ENCODE measurements at regions not wholly inside any gene's neighbourhood (a gene's known extent, or its start where the extent isn't known, plus 50 kb on each side); places are given as distances from the start of the nearest gene placed in this dataset.

DNA sequence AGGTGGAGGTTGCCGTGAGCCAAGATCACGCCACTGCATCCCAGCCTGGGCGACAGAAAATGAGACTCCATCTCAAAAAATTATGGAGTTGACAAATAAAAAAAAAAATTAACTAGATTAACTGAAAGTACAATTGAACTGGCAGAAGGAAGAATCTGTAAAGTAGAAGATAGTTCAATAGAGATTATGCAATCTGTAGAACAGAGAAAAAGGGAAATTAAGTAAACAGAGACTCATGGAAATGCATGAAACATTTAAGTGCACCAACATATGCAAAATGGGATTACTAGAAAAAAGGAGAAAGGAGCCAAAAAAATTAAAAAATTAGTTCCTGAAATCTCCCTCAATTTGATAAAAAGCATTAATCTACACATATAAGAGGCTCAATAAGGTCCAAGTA, 188.8 kb upstream of the KHDRBS2 start:
- DNase-seq (ENCODE audit: low read depth) = no peak

DNA sequence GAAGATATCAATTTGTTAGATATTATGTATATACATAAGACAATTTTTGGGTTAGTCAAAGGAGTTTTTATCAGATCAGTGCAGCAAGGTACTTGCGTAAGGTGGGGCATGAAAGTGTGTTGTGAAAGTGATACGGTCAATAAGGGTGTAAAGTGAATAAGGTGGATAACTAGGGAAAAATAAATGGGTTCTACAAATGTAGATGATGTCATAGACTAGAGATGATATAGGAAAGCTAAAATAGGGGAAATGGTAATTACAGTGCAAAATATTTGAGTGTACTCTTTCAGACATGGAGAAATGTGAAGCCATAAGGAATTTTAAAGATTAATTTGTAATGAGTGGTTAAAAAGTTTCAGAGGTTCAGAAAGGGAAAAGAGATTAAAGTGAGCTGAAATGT, 180.6 kb upstream of the KHDRBS2 start:
- DNase-seq (ENCODE audit: low read depth) = no peak

DNA sequence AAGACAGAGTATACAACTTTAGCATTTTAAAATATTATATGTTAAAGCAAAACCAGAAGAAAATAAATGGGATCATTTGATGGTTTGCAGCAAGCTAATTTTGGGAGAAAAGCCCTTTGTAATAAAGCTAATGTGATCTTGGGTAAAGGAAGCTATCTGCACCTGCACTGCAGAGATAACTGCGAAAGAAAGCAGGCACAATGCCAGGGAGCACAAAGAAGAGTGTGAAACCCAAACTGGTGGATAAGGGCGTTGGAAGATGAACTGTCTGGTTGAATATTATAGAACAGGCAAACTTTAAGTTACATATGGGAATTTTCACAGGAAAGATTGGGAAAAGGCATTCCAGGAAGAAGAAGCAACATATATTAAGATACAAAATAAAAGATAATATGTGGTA, 179.2 kb upstream of the KHDRBS2 start:
- no peak for DNase-seq (ENCODE audit: low read depth)

DNA sequence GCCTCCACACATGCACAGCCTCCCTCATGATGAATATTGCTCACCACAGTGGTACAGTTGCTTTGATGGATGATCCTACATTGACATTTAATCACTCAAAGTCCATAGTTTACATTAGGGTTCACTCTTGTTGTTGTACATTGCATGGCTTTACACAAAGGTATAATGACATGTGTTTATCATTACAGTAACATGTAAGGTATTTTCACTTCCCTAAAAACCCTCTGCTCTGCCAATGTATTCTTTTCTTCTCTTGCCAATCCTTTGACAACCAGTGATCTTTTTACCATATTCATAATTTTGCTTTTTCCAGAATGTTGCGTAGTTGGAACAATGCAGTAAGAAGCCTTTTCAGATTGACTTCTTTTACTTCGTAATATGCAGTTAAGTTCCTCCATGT, 166.6 kb upstream of the KHDRBS2 start:
- DNase-seq (ENCODE audit: low read depth) = no peak

DNA sequence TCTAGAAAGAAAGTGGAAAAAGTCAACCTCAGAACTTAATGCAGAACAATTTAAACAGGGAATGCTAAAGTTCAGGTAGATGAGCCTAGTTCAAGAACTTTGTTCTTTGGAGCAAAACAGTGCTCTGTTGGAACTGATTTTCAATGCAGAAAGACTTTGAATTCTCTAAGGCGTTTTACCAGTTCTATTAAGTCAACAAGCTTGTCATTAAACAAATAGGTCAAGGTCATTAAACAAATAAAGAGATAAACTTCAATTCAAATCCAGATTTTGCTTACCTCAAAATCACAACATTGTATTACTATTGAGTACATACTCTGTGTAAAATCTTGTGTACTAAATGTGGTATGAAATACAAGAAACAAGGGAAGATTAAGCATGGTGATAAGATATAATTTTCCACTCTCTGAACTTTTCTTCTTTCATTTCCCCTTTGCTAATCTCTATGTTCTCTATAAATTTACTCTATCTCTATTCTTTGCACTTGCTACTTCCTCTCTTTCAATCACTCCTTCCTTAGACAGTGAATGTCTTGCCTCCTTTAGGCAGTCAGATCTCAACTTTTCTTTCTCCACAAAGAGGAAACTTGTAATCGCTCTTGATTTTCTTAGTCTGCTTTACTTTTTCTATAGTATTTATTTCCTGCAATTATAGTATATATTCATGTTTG, 160.8 kb upstream of the KHDRBS2 start:
- no peak for DNase-seq (ENCODE audit: low read depth)

DNA sequence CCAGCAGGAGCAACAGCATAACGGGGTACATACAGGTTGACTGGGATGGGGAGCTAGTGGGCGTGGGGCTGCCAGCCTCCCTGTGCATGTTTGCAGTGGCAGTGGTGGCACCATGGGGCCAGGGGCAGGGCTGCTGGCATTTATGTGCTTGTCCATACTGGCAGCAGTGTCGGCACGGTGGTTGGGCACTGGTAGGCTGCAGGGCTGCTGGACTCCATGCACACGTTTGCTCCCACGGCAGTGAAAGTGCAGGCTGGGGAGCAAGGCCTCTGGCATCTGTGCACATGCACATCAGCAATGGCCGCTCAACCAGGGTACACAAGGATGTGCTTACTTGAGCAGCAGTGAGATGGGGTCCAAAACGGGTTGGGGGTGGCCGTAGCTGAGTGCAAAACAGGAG, 159.5 kb upstream of the KHDRBS2 start:
- DNase-seq (ENCODE audit: low read depth) = no peak

DNA sequence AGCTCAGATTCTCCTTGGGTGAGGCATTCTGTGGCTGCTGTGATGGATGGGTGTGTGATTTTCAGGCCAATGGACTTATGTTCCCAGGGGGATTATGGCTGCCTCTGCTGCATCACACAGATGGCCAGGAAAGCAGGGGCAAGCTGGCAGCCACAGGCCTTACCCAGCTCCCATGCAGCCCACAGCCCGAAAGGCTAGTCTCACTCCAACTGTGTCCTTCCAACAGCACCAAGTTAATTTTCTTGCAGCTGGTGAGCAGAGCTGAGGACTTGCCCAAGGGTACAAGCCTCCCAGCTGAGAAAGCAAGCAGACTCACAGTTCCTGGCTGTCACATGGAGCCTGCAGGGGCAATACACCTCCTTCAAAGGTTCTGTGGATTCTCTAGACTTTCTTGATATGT, 155.2 kb upstream of the KHDRBS2 start:
- DNase-seq (ENCODE audit: low read depth) = no peak

DNA sequence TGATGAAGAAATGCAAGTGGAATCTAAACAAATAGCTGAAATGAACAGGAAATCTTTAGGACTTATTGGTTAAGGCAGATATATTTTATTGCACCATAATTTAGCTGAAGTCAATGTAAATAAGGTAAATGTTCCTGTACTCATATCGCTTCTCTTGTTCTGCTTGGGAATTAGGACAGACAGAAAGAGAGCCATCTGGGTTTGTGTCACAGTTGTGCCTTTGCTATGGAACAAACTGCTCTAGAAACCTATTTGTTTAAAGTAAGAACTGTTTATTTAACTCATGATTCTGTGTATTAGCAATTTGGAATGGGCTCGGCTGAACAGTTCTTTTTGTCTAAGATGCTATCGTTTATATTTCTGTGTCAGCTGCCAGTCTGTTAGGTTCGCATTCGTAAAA, 143.8 kb upstream of the KHDRBS2 start:
- no peak for DNase-seq (ENCODE audit: low read depth)

DNA sequence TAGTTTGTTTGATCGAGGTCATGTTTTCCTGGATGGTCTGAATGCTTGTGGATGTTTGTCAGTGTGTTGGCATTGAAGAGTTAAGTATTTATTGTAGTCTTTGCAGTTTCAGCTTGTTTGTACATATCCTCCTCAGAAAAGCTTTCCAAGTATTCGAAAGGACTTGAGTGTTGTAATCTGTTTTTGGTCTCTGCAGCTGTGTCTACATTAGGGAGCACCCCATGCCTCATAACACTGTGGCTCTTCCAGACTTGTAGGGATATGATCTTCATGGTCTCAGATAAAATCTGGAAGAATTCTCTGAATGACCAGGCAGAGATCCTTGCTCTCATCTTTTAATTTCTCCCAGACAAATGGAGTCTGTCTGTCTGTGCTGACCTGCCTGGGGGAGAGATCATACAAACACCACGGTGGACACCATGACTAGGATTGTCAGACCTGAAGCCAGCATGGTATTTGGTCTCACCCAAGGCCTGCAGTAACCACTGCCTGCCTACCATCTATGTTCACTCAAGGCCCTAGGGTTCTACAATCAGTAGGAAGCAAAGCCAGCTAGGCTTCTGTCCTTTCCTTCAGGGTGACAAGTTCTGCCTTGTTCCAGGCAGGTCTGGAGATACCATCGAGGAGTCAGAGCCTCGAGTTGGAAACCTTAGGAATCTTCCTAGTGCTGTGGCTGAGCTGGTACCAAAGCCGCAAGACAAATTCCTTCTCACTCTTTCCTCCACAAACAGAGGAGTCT, 114.7 kb upstream of the KHDRBS2 start:
- no peak for DNase-seq (ENCODE audit: low read depth)

DNA sequence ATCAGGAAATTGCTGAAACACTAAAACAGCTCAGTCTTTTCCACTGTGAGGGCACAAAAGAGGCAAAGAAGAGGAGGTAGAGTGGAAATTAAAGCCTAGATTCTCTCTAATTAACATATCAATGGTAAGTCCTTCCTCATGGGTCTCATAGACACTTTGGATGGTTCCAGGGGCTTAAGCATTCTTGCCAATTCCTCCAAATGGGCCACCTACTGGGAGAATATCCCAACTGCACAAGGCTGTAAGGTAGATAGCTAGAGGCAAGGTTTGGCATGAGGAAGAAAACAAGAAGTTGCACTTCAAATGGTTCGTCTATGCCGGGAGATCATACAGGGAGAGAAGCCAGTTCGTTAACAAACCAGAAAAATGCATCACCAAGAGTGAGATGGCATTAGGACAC, 107.6 kb upstream of the KHDRBS2 start:
- no peak for DNase-seq (ENCODE audit: low read depth)

DNA sequence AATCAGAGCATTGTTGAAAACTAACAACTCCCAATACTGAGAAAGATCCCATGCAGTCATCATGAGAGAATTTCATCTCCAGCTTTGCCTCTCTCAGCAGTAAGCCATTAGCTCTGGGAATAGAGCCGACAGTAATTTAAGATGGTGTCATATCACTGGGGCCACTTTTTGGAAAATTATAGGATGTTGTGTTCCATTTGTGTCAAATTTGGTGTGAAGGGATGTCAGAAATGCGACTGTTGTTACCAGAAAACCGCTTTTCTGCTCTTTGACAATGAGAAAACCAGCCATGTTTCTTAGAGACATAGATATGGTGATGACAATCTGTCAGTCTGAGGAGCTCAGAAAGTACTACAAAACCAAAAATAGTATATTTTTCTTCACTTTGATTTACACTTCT, 106.3 kb upstream of the KHDRBS2 start:
- no peak for DNase-seq (ENCODE audit: low read depth)

DNA sequence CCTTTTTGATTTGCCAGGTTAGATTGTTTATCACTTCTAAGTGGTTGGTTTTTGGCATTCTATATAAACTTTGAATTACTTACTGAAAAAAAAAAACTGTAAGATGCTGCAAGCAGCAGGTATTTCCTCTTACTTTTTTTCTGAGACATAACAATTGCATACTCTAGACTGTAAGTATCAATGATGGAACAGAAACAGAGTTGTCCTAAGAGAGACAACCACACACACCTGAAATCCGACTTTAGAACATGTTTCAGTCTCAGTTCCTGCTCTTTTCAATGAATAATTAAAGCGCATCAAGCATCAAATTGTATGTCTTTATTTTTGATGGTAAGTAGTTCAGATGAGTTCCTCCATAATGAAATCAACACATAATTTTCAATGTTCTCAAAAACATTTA, 105.3 kb upstream of the KHDRBS2 start:
- DNase-seq (ENCODE audit: low read depth) = no peak

DNA sequence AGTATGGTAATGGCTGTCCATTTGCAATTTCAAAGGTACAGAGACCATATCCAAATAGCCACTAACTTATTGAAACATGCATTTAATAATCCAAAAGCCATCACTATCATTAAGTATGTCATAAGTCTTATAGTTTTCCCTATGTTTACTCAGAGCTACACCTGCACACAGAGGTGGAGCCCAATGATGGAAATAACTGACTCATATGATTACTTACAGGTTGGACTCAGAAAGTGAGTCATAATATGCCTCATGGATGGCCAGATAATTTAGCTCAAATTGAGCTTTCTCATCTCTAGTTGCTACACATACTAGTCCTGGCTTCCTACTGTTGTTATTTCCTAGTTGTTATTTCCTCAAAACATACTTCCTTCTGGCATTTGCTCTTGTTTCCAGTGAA, 104.4 kb upstream of the KHDRBS2 start:
- no peak for DNase-seq (ENCODE audit: low read depth)

DNA sequence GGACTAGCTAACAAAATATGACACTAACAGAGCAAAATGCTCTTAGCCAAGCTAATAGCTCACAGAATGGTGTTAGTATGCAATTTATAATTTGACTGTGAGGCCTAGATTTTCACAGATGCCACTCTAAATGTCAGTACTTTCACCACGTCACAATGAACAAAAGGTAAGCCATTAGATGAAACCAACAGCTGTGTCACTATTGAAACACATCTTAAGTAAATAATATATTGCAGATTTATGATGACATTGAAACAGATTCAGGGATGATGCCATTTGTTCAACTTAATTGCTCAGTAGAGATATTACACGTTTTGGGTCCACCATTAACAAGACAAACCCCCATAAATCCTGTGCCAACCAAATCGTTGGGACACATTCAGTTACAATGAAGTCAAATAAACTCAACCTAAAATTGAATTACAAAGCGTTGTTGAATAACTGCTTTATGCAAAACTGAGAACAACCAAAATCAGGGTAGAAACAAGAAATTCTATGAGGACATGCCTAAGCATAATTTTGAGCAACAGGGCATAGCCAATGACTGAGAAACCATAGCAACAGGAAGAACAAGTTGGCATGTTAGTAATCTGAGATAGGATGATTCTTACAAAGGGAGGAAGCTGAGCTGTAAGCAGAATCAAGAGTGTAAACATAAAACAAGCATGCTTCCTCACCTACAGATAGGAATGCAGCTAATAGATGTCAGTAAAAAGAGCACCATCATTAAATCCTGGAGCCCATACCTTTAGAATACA, 85.6 kb upstream of the KHDRBS2 start:
- DNase-seq (ENCODE audit: low read depth) = no peak

DNA sequence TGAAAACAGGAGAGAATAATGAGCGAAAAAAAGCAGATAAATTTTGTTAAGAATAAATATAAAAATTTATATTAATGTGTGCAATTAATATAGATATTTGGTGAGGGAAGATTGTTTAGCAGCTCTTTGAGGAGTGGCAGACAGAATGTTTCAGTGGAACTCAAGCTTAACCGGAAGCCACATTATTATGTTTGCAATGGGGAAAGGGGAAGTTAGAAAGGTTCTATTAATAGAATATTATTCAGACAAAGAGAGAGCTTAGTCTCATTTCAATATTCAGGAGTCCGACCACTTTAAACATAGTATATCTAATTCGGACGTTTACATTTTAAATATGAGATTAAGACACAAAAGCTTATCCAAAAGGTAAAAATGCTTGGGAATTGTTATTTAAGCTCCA, 81.6 kb upstream of the KHDRBS2 start:
- no peak for DNase-seq (ENCODE audit: low read depth)

DNA sequence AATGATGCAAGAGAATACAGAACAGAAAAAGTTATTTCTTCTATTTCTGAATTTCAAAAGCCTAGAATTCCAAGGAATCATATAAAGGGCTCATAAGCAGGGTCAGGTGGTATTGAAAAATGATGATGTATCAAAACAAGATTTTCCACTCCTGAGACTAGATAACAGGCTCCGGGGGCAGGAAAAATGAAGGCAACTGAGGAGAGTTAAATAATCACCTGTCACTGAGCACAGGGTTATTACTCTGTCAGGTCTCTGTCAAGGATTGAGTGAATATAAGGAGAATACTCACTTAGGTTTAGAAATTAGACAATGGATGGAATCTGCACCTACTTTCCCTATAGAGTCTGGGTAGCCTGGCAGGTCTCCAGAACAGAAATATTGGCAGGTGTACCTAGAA, 76.1 kb upstream of the KHDRBS2 start:
- DNase-seq (ENCODE audit: low read depth) = no peak

DNA sequence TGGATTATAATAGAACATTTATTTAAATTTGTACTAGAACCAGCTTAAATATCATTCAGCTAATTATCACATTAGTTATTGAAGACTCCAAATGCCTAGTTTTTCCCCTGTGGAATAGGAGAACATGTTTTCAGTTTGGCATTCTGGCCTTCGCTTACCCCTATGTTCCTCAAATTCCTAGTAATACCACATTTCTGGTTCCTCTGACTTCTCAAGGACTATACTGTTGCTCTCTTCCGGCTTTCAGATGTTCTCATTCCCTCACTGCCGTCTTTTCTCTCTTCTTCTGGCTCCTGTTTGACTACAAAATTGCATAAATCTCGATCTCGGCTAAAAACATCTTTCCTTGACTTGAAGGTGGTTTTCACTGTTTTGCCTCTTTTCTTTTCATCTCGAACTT, 71.8 kb upstream of the KHDRBS2 start:
- no peak for DNase-seq (ENCODE audit: low read depth)

DNA sequence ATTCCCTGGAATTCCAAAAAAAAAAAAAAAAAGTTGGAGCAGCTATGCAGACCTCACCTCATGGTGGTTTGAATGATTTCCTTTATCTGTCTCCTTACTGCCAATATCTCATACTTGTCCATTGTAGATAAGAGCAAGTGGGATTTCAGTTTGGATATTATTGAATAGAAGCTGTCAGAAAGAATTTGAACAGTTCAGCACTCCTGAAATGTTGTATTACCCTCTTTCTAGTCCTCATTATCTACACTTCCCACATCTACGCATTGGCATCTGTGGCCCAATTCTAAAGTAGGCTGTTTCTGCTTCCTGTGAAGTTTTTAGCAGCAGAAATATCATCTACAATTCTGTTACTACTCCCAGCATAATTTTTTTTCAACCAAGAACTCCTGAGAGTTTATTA, 68.2 kb upstream of the KHDRBS2 start:
- no peak for DNase-seq (ENCODE audit: low read depth)

DNA sequence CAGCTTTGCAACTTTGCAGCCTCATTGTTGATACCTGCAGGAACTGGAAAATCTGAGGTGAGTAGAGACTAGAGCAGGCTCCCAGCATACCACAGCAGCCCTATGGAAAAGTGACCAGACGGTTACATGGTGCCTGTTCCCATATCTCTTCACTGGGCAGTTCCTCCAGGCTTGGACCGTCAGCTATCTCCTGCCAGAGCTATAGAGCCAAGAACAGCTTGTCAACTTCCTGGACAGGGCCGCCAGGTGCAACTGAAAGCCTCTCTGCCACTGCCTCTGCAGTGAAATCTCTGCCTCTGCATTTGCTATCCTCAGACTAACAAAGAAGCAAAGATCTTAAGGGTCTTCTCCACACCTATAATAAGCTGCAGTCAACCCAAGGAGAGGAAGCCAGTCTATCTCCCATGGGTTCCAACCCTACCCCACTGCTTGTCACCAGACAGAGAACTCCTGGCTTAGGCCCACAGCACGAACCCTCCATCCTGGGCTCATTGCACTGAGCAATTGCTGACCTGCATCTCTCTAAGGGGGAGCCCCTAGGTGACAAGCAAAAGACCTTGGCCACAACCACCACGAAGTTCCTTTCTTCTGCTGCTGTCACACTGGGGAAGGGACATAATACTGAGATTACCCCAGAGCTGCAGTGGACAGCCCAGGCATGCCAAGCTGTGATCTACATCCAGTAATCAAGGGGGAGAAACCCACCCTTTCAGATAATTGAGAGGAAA, 60.1 kb upstream of the KHDRBS2 start:
- no peak for DNase-seq (ENCODE audit: low read depth)

DNA sequence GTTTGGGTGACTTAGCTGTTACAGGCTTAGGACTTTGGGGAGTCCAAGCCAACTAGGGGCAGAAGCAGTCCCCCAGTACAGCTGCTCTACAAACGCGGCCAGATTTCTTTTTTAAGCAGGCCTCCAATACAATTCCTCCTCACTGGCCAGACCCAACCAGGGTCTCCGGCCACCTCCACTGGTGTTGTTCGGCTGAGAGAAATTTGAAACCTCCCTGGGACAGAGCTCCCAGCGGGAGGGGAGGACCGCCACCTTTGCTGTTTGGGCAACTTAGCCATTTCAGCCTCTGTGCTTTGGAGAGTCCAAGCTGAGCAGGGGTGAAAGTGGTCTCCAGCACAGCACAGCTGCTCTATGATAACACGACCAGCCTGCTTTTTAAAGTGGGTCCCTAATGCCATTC, 59.4 kb upstream of the KHDRBS2 start:
- DNase-seq (ENCODE audit: low read depth) = no peak

DNA sequence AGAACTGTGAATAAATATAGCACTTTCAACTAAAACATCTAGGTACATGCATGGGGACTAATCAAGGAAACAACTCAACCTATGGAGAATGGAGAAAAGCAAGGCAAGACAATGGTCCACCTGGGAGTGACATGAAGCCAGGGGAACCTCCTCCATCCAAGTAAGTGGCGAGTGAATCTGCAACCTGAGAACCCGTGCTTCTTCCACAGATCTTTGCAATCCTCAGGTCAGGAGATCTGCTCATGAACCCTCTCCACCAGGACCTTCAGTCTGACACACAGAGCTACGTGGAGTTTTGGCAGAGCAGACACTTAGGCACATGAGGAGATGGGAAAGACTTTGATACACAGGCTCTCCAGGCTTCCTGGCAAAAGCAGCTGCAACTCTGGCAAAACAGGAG, 58.8 kb upstream of the KHDRBS2 start:
- DNase-seq (ENCODE audit: low read depth) = no peak

DNA sequence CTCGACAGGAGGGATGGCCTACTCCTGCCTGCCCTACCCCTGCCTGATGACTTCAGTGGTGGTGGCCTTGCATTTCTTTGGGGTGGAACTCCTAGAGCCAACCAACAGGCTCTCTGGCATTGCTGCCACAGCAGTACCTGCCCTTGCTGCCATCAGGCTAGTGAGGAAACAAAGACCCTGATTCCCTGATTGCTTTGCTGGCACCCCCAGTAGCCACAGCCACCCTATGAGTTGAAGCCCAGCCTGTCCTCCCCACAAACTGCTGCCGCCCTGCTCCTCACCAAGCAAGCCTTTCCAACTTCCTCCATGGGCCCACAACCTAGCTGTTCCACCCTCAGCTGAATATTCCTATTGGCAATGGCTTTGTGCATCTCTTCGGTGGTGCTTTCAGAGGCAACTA, 52.5 kb upstream of the KHDRBS2 start:
- no peak for DNase-seq (ENCODE audit: low read depth)
